Erythroblast (primary cell): ENCODE measurements at regions not wholly inside any gene's neighbourhood (a gene's known extent, or its start where the extent isn't known, plus 50 kb on each side); places are given as distances from the start of the nearest gene placed in this dataset.

Experiments
- DNase-seq, 2 experiments: peaks; one replicate each; lab custom pipeline; 2025; lab: John Stamatoyannopoulos, UW
- GATA1 ChIP-seq: IDR thresholded peaks from 2 replicates; pipeline ENCODE4 v1.6.1; 2011; ENCODE audit warnings: low read depth, mild to moderate bottlenecking, control low read depth, low read length, moderate library complexity
- POLR2A ChIP-seq: IDR thresholded peaks from 2 replicates; pipeline ENCODE4 v1.6.1; 2011; ENCODE audit warnings: mild to moderate bottlenecking, low read length

GRCh38 chr1:229058111-229058561, 212.8 kb upstream of the RAB4A start:
- DNase-seq = no peak
- TF ChIP-seq GATA1 (no peak), POLR2A (no peak)

GRCh38 chr1:229058729-229059128, 212.2 kb upstream of the RAB4A start:
- no peak for TF ChIP-seq GATA1
- TF ChIP-seq POLR2A = no peak
- no peak for DNase-seq

- DNase-seq = no peak
- TF ChIP-seq GATA1 (no peak), POLR2A (no peak)
Observed at GRCh38 chr1:229059671-229060539, 211.0 kb upstream of the RAB4A start.

GRCh38 chr1:229062135-229062534, 208.8 kb upstream of the RAB4A start:
- DNase-seq = no peak
- no peak for TF ChIP-seq GATA1
- no peak for TF ChIP-seq POLR2A

- TF ChIP-seq GATA1 (no peak), POLR2A (no peak)
- DNase-seq = no peak
Observed at GRCh38 chr1:229063154-229063773, 207.6 kb upstream of the RAB4A start.

GRCh38 chr1:229064320-229065168, 206.4 kb upstream of the RAB4A start:
- DNase-seq = no peak
- TF ChIP-seq POLR2A = no peak
- TF ChIP-seq GATA1 = no peak

- no peak for TF ChIP-seq POLR2A
Observed at GRCh38 chr1:229065613-229066012, 205.3 kb upstream of the RAB4A start.

GRCh38 chr1:229066591-229066990, 204.3 kb upstream of the RAB4A start:
- TF ChIP-seq POLR2A (no peak), GATA1 (no peak)
- no peak for DNase-seq

More at GRCh38 chr1:229065613-229066012, 205.3 kb upstream of the RAB4A start:
- no peak for DNase-seq

- no peak for DNase-seq
- TF ChIP-seq GATA1 (no peak), POLR2A (no peak)
Observed at GRCh38 chr1:229067546-229067945, 203.4 kb upstream of the RAB4A start.

GRCh38 chr1:229068270-229068987, 202.5 kb upstream of the RAB4A start:
- no peak for DNase-seq
- TF ChIP-seq POLR2A = no peak
- TF ChIP-seq GATA1 = no peak

GRCh38 chr1:229069176-229069575, 201.7 kb upstream of the RAB4A start:
- TF ChIP-seq POLR2A (no peak), GATA1 (no peak)
- DNase-seq = no peak

GRCh38 chr1:229070168-229070567, 200.7 kb upstream of the RAB4A start:
- no peak for DNase-seq
- TF ChIP-seq GATA1 = no peak
- no peak for TF ChIP-seq POLR2A

GRCh38 chr1:229073251-229073650, 197.7 kb upstream of the RAB4A start:
- TF ChIP-seq GATA1 (no peak), POLR2A (no peak)
- no peak for DNase-seq
